Endodermal cell (in vitro differentiated cells): ENCODE measurements at regions not wholly inside any gene's neighbourhood (a gene's known extent, or its start where the extent isn't known, plus 50 kb on each side); places are given as distances from the start of the nearest gene placed in this dataset.

Source experiments
- DNase-seq: peaks from one replicate; pipeline ENCODE4 v3.0.0-alpha.2; 2017
- H3K27ac ChIP-seq: 2 replicates; pipeline ENCODE4 v1.5.1; 2013; ENCODE audit warnings: mild to moderate bottlenecking, low read depth, low read length, moderate library complexity
- H3K27me3 ChIP-seq: 2 replicates; pipeline ENCODE4 v1.6.1; 2013; ENCODE audit warnings: mild to moderate bottlenecking, low read length, moderate library complexity; ENCODE audit not compliant: insufficient read depth, control insufficient read depth, poor library complexity, severe bottlenecking
- H3K36me3 ChIP-seq: 2 replicates; pipeline ENCODE4 v1.7.0; 2013; ENCODE audit warnings: mild to moderate bottlenecking, low read length, moderate library complexity; ENCODE audit not compliant: control insufficient read depth, insufficient read depth
- H3K4me1 ChIP-seq: one replicate; pipeline ENCODE4 v1.7.0; 2013; ENCODE audit warnings: low read length; ENCODE audit not compliant: control insufficient read depth, insufficient read depth
- H3K4me3 ChIP-seq: 2 replicates; pipeline ENCODE4 v1.5.1; 2013; ENCODE audit warnings: mild to moderate bottlenecking, low read length, moderate library complexity
- H3K9ac ChIP-seq: 2 replicates; pipeline ENCODE4 v1.6.1; 2013; ENCODE audit warnings: mild to moderate bottlenecking, low read length, moderate library complexity; ENCODE audit not compliant: poor library complexity, severe bottlenecking; ENCODE audit errors: extremely low read depth
- H3K9me3 ChIP-seq: 2 replicates; pipeline ENCODE4 v1.6.1; 2013; ENCODE audit warnings: mild to moderate bottlenecking, low read length, moderate library complexity; ENCODE audit not compliant: control insufficient read depth
- H3K27ac Mint-ChIP-seq: 2 replicates; pipeline ENCODE4 v1.8.0; 2020; ENCODE audit warnings: mixed read lengths
- H3K27me3 Mint-ChIP-seq: 2 replicates; pipeline ENCODE4 v1.8.0; 2021; ENCODE audit warnings: mild to moderate bottlenecking, mixed read lengths; ENCODE audit not compliant: insufficient read depth
- H3K36me3 Mint-ChIP-seq: 2 replicates; pipeline ENCODE4 v1.8.0; 2020; ENCODE audit warnings: low read depth, mixed read lengths
- H3K4me1 Mint-ChIP-seq: 2 replicates; pipeline ENCODE4 v1.8.0; 2020; ENCODE audit warnings: mixed read lengths
- H3K4me3 Mint-ChIP-seq: 2 replicates; pipeline ENCODE4 v1.8.0; 2020; ENCODE audit warnings: mild to moderate bottlenecking, moderate library complexity, mixed read lengths
- H3K9me3 Mint-ChIP-seq: 2 replicates; pipeline ENCODE4 v1.8.0; 2020; ENCODE audit warnings: mild to moderate bottlenecking, mixed read lengths
- WGBS, 2 experiments: methylation state at CpG; one replicate each; pipeline versions ENCODE4 v1.1.5 to v1.1.7; 2013; ENCODE audit warnings: missing lambda C conversion rate in 2 of 2, mixed read lengths in 1 of 2; ENCODE audit not compliant: insufficient coverage in 1 of 2, insufficient read length in 1 of 2; 5-methylcytosine and 5-hydroxymethylcytosine counted together
- TF ChIP-seq, protein P1 (sequence below): fragments of 200-600 bp; sonication (generic); conservative IDR thresholded peaks from 2 replicates; pipeline ENCODE4 v1.5.0; 2021; ENCODE audit warnings: antibody characterized with exemption, mild to moderate bottlenecking

- no peak for DNase-seq
- 92 to 94% methylated on average over 4 of the region's 4 CpGs for WGBS, 2 experiments
Measured at GRCh38 chr6:112697265-112697664, 350.1 kb downstream of the RFPL4B start.

GRCh38 chr6:112701201-112701600, 354.1 kb downstream of the RFPL4B start:
- Mint-ChIP-seq H3K36me3 (no peaks in the 10 kb centered on the region), H3K27ac (no peak overlapping the region), H3K9me3 (peaks cover 4% of the 10 kb centered on the region), H3K4me1 (peaks cover 2% of the 10 kb centered on the region), H3K4me3 (no peak overlapping the region), H3K27me3 (no peaks in the 10 kb centered on the region)
- H3K4me1 ChIP-seq: peaks cover 3% of the 10 kb centered on the region
- no peak overlapping the region for H3K27ac ChIP-seq
- H3K27me3 ChIP-seq: no peaks in the 10 kb centered on the region
- H3K36me3 ChIP-seq: no peaks in the 10 kb centered on the region
- H3K9me3 ChIP-seq: no peaks in the 10 kb centered on the region
- no peak for DNase-seq
- H3K4me3 ChIP-seq: no peak overlapping the region
- no peak overlapping the region for H3K9ac ChIP-seq
- TF ChIP-seq, protein P1, sequence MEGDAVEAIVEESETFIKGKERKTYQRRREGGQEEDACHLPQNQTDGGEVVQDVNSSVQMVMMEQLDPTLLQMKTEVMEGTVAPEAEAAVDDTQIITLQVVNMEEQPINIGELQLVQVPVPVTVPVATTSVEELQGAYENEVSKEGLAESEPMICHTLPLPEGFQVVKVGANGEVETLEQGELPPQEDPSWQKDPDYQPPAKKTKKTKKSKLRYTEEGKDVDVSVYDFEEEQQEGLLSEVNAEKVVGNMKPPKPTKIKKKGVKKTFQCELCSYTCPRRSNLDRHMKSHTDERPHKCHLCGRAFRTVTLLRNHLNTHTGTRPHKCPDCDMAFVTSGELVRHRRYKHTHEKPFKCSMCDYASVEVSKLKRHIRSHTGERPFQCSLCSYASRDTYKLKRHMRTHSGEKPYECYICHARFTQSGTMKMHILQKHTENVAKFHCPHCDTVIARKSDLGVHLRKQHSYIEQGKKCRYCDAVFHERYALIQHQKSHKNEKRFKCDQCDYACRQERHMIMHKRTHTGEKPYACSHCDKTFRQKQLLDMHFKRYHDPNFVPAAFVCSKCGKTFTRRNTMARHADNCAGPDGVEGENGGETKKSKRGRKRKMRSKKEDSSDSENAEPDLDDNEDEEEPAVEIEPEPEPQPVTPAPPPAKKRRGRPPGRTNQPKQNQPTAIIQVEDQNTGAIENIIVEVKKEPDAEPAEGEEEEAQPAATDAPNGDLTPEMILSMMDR: no peak
- WGBS, 2 experiments: 90 to 95% methylated on average over 3 to 5 of the region's 5 CpGs

More at GRCh38 chr6:112697265-112697664, 350.1 kb downstream of the RFPL4B start:
- H3K27ac Mint-ChIP-seq: no peak overlapping the region
- TF ChIP-seq, protein P1: no peak
- Histone ChIP-seq H3K9ac (no peak overlapping the region), H3K4me1 (peaks cover 3% of the 10 kb centered on the region), H3K27me3 (no peaks in the 10 kb centered on the region), H3K9me3 (no peaks in the 10 kb centered on the region), H3K36me3 (no peaks in the 10 kb centered on the region), H3K4me3 (no peak overlapping the region), H3K27ac (no peak overlapping the region)
- H3K36me3 Mint-ChIP-seq: no peaks in the 10 kb centered on the region
- no peaks in the 10 kb centered on the region for H3K9me3 Mint-ChIP-seq
- no peak overlapping the region for H3K4me3 Mint-ChIP-seq
- no peaks in the 10 kb centered on the region for H3K27me3 Mint-ChIP-seq
- peaks cover 2% of the 10 kb centered on the region for H3K4me1 Mint-ChIP-seq

DNA sequence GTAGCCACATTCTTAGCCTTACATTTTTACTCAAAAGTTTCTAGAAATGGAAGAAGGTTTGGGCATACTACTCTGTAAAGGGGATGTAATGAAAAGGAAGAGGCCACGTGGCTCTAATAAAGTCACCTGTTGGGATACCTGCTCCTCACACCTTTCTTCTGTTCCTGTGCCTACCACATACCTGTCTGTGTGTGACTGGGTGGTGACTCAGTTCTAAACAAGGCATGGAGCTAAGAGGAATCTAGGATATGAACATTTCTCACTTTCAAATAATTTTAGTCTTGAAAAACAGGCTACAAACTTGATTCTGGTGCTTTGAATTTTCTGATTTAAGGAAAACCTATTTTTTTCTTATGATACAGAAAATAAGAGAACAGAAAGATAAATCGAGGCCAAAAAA, 363.6 kb downstream of the RFPL4B start:
- Histone ChIP-seq H3K36me3 (no peaks in the 10 kb centered on the region), H3K9ac (no peak overlapping the region), H3K4me1 (no peaks in the 10 kb centered on the region), H3K4me3 (no peak overlapping the region), H3K27me3 (no peaks in the 10 kb centered on the region), H3K27ac (no peak overlapping the region), H3K9me3 (no peaks in the 10 kb centered on the region)
- no peaks in the 10 kb centered on the region for H3K4me1 Mint-ChIP-seq
- no peak for DNase-seq
- TF ChIP-seq, protein P1: no peak
- H3K4me3 Mint-ChIP-seq: no peak overlapping the region
- no peaks in the 10 kb centered on the region for H3K27me3 Mint-ChIP-seq
- 93% methylated on average over 1 of the region's 2 CpGs; no CpG with 5 or more reads in 1 of the 2 experiments for WGBS, 2 experiments
- H3K9me3 Mint-ChIP-seq: peaks cover 3% of the 10 kb centered on the region
- no peak overlapping the region for H3K27ac Mint-ChIP-seq
- no peaks in the 10 kb centered on the region for H3K36me3 Mint-ChIP-seq
